ENCODE measurements at regions not wholly inside any gene's neighbourhood (a gene's known extent, or its start where the extent isn't known, plus 50 kb on each side); places are given as distances from the start of the nearest gene placed in this dataset.

- no peak for TF ChIP-seq CTCF (conservative IDR thresholded peaks at IDR 0.05 in 1 of 2, IDR thresholded peaks at IDR 0.05 in 1 of 2; ENCODE audit: low read depth in 1 of 2, low read length in 2 of 2)
- TF ChIP-seq EZH2 (IDR thresholded peaks at IDR 0.05; ENCODE audit: low read length, missing control alignments) = no peak
Observed at GRCh38 chr2:39925312-39925711, 146.3 kb upstream of the THUMPD2 start.

All from fibroblast of lung (primary cell).